Transverse colon (tissue), 4 donors: ENCODE measurements at regions not wholly inside any gene's neighbourhood (a gene's known extent, or its start where the extent isn't known, plus 50 kb on each side); places are given as distances from the start of the nearest gene placed in this dataset.

ENCODE experiments used
- DNase-seq: peaks from one replicate; pipeline ENCODE4 v3.0.0-alpha.2; 2019
- H3K27ac ChIP-seq, 4 donors: fragments of 200-600 bp; sonication (generic); 2 replicates each; pipeline ENCODE4 v1.5.1; 2016 to 2018; ENCODE audit warnings: inconsistent platforms in 4 of 4
- H3K27me3 ChIP-seq: fragments of 200-600 bp; sonication (generic); 2 replicates; pipeline ENCODE4 v1.5.1; 2017; ENCODE audit warnings: inconsistent platforms
- H3K36me3 ChIP-seq, 4 donors: fragments of 200-600 bp; sonication (generic); 2 replicates each; pipeline ENCODE4 v1.5.1; 2017 to 2019; ENCODE audit warnings: inconsistent platforms in 4 of 4
- H3K4me1 ChIP-seq, 4 donors: fragments of 200-600 bp; sonication (generic); 2 replicates each; pipeline ENCODE4 v1.5.1; 2017 to 2020; ENCODE audit warnings: inconsistent platforms in 4 of 4
- H3K4me3 ChIP-seq, 4 donors: fragments of 200-600 bp; sonication (generic); 1 replicate in 1 of 4; 2 replicates in 3 of 4; pipeline versions ENCODE4 v1.5.1 to v1.6.1; 2017 to 2019; ENCODE audit warnings: inconsistent platforms in 4 of 4
- H3K9me3 ChIP-seq, 2 donors: fragments of 200-600 bp; sonication (generic); 2 replicates each; pipeline ENCODE4 v1.5.1; 2017 to 2019; ENCODE audit warnings: inconsistent platforms in 2 of 2
- EP300 ChIP-seq: sonication (generic); formaldehyde crosslinking; IDR thresholded peaks from one replicate; pipeline ENCODE4 v1.6.1; 2017; ENCODE audit warnings: antibody characterized with exemption, low read depth
- POLR2A ChIP-seq: fragments of 450-650 bp; IDR thresholded peaks from one replicate; pipeline ENCODE4 v1.6.1; 2016; ENCODE audit warnings: antibody characterized with exemption, mild to moderate bottlenecking, moderate library complexity
- POLR2AphosphoS5 ChIP-seq, 3 donors: sonication (generic); formaldehyde crosslinking; IDR thresholded peaks; one replicate each; pipeline ENCODE4 v1.6.1; 2016; ENCODE audit warnings: antibody characterized with exemption in 3 of 3
- WGBS, 2 donors: methylation state at CpG; one replicate each; pipeline ENCODE4 v1.1.5; 2018; ENCODE audit warnings: low coverage in 1 of 2; 5-methylcytosine and 5-hydroxymethylcytosine counted together
- in situ Hi-C, 4 donors: fragments of 200-750 bp; cut with MboI; loops; one replicate each; pipeline versions ENCODE4 v1.15.0 to v1.15.1; 2017; ENCODE audit warnings: low sequenced_read_pairs in 3 of 4, low pct_ligation_motif_present in 1 of 4, low pct_unique_long_range_greater_than_20kb in 1 of 4
- intact Hi-C: fragments of 100-400 bp; cut with DNase I; formaldehyde crosslinking; loops from one replicate; pipeline ENCODE4 v1.15.1; 2023; ENCODE audit warnings: low total_unique reads
- TF ChIP-seq, protein P1 (sequence below), 5 experiments: fragments of 200-600 bp in 3 of 5; fragments of 450-650 bp in 2 of 5; sonication (generic) in 3 of 5; IDR thresholded peaks; 1 replicate in 2 of 5; 2 replicates in 3 of 5; pipeline ENCODE4 v1.5.1; 2016 to 2017; ENCODE audit warnings: antibody characterized with exemption in 5 of 5, inconsistent platforms in 3 of 5, mild to moderate bottlenecking in 2 of 5, moderate library complexity in 1 of 5

DNA sequence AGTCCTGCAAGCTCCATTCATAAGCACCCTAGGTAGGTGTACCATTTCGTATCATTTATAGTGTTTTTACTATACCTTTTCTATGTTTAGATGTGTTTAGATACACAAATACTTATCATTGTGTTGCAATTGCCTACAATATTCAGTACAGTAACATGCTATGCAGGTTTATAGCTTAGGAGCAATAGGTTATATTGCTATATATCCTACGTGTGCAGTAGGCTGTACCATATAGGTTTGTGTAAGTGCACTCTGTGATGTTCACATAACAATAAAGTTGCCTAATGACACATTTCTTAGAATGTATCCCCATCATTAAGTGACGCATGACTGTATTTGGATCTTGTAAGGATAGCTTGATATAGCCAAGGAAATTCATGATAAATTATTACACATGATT is 88.6 kb upstream of the CDH20 start:
- TF ChIP-seq POLR2AphosphoS5 (IDR thresholded peaks at IDR 0.05) (no peak), EP300 (no peak), POLR2A (no peak)
- TF ChIP-seq, protein P1, sequence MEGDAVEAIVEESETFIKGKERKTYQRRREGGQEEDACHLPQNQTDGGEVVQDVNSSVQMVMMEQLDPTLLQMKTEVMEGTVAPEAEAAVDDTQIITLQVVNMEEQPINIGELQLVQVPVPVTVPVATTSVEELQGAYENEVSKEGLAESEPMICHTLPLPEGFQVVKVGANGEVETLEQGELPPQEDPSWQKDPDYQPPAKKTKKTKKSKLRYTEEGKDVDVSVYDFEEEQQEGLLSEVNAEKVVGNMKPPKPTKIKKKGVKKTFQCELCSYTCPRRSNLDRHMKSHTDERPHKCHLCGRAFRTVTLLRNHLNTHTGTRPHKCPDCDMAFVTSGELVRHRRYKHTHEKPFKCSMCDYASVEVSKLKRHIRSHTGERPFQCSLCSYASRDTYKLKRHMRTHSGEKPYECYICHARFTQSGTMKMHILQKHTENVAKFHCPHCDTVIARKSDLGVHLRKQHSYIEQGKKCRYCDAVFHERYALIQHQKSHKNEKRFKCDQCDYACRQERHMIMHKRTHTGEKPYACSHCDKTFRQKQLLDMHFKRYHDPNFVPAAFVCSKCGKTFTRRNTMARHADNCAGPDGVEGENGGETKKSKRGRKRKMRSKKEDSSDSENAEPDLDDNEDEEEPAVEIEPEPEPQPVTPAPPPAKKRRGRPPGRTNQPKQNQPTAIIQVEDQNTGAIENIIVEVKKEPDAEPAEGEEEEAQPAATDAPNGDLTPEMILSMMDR (IDR thresholded peaks at IDR 0.05), result no peak
- Histone ChIP-seq H3K27ac (no peak overlapping the region), H3K4me3 (no peak overlapping the region), H3K36me3 (no peaks in the 10 kb centered on the region), H3K9me3 (no peaks in the 10 kb centered on the region), H3K4me1 (peaks cover 0 to 9% (median 0%) of the 10 kb centered on the region in 4 donors), H3K27me3 (no peaks in the 10 kb centered on the region)
- no peak for DNase-seq
- in situ Hi-C loops (no loop called here), intact Hi-C loops (no loop called here)
- 54 to 57% methylated on average over 3 of the region's 3 CpGs for WGBS, 2 donors

- TF ChIP-seq EP300 (no peak), POLR2AphosphoS5 (IDR thresholded peaks at IDR 0.05) (no peak), POLR2A (no peak)
- Histone ChIP-seq H3K4me3 (no peak overlapping the region), H3K9me3 (no peaks in the 10 kb centered on the region), H3K27ac (no peak overlapping the region), H3K27me3 (no peaks in the 10 kb centered on the region), H3K36me3 (no peaks in the 10 kb centered on the region), H3K4me1 (peaks cover 0 to 9% (median 0%) of the 10 kb centered on the region in 4 donors)
- in situ Hi-C loops, result no loop called here
- WGBS, 2 donors, result 83 to 86% methylated on average over 1 to 3 of the region's 3 CpGs
- DNase-seq, result no peak
- intact Hi-C loops, result no loop called here
Observed at GRCh38 chr18:61245276-61245675, 88.0 kb upstream of the CDH20 start.

- no peaks in the 10 kb centered on the region for H3K27me3 ChIP-seq
- intact Hi-C loops (no loop called here), in situ Hi-C loops (no loop called here)
- TF ChIP-seq EP300 (no peak), POLR2AphosphoS5 (IDR thresholded peaks at IDR 0.05) (no peak), POLR2A (no peak)
- TF ChIP-seq, protein P1 (IDR thresholded peaks at IDR 0.05), result no peak
- no peak overlapping the region for H3K4me3 ChIP-seq
- DNase-seq, result no peak
- H3K9me3 ChIP-seq, result no peaks in the 10 kb centered on the region
- WGBS, 2 donors, result 38 to 49% methylated on average over 3 of the region's 3 CpGs
- H3K36me3 ChIP-seq, result no peaks in the 10 kb centered on the region
- peaks cover 0 to 9% (median 0%) of the 10 kb centered on the region in 4 donors for H3K4me1 ChIP-seq
- no peak overlapping the region for H3K27ac ChIP-seq
Observed at GRCh38 chr18:61248589-61248988, 84.6 kb upstream of the CDH20 start.

- Histone ChIP-seq H3K4me1 (no peaks in the 10 kb centered on the region), H3K27me3 (no peaks in the 10 kb centered on the region), H3K4me3 (no peak overlapping the region), H3K9me3 (no peaks in the 10 kb centered on the region), H3K27ac (no peak overlapping the region), H3K36me3 (no peaks in the 10 kb centered on the region)
- in situ Hi-C loops (no loop called here), intact Hi-C loops (no loop called here)
- DNase-seq, result no peak
- 86 to 88% methylated on average over 4 to 5 of the region's 5 CpGs for WGBS, 2 donors
- TF ChIP-seq POLR2AphosphoS5 (IDR thresholded peaks at IDR 0.05) (no peak), POLR2A (no peak), EP300 (no peak)
- TF ChIP-seq, protein P1 (IDR thresholded peaks at IDR 0.05), result no peak
Observed at GRCh38 chr18:61256291-61256690, 76.9 kb upstream of the CDH20 start.

DNA sequence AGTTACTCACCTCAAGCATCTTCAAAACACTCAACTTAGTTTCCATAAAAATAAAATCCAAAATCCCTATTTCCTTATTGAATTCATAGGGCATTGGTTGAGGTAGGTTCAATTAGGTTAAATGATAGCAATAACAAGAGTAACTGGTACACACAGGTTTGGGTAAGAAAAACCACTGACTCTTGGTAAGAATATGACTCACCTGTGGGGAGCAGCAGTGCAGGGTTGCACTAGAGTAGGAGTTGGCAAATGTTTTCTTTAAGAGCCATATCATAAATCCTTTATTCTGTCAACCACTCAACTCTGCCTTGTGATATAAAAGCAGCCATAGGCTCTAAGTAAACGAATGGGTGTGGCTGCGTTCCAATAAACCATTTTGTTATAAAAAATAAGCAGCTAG is 71.4 kb upstream of the CDH20 start:
- no peaks in the 10 kb centered on the region for H3K9me3 ChIP-seq
- TF ChIP-seq, protein P1 (IDR thresholded peaks at IDR 0.05), result no peak
- no peak for TF ChIP-seq EP300
- no peak for TF ChIP-seq POLR2A
- TF ChIP-seq POLR2AphosphoS5 (IDR thresholded peaks at IDR 0.05), result no peak
- H3K4me3 ChIP-seq, result no peak overlapping the region
- no peak overlapping the region for H3K27ac ChIP-seq
- no peaks in the 10 kb centered on the region for H3K36me3 ChIP-seq
- 40 to 50% methylated on average over 1 to 2 of the region's 2 CpGs for WGBS, 2 donors
- intact Hi-C loops, result no loop called here
- in situ Hi-C loops, result no loop called here
- no peaks in the 10 kb centered on the region for H3K27me3 ChIP-seq
- no peaks in the 10 kb centered on the region for H3K4me1 ChIP-seq
- no peak for DNase-seq
